DMS79 treated with DMSO at 0.1 percent for 48 hours (cell line): ENCODE measurements at regions not wholly inside any gene's neighbourhood (a gene's known extent, or its start where the extent isn't known, plus 50 kb on each side); places are given as distances from the start of the nearest gene placed in this dataset.

Experiments
- DNase-seq: peaks from one replicate; lab custom pipeline; 2025; lab: John Stamatoyannopoulos, UW

GRCh38 chr2:219692521-219692920 is 65.1 kb downstream of the SLC4A3 start:
- no peak for DNase-seq

- DNase-seq: no peak
These were observed 67.8 kb downstream of the SLC4A3 start for GRCh38 chr2:219695145-219695709.

- DNase-seq: no peak
These were observed 70.6 kb downstream of the SLC4A3 start for GRCh38 chr2:219697811-219698747.

GRCh38 chr2:219698748-219699439 is 71.5 kb downstream of the SLC4A3 start:
- DNase-seq: peak; percentile 71

GRCh38 chr2:219699440-219699821 is 72.0 kb downstream of the SLC4A3 start:
- no peak for DNase-seq

GRCh38 chr2:219701847-219702634 is 74.6 kb downstream of the SLC4A3 start:
- no peak for DNase-seq

- no peak for DNase-seq
These were observed 75.5 kb downstream of the SLC4A3 start for GRCh38 chr2:219702796-219703545.

- DNase-seq: no peak
These were observed 77.4 kb downstream of the SLC4A3 start for GRCh38 chr2:219704878-219705277.

GRCh38 chr2:219706823-219707281 is 79.4 kb downstream of the SLC4A3 start:
- no peak for DNase-seq

- DNase-seq: no peak
These were observed 80.3 kb downstream of the SLC4A3 start for GRCh38 chr2:219707496-219708285.

- DNase-seq: no peak
These were observed 81.9 kb downstream of the SLC4A3 start for GRCh38 chr2:219709331-219709761.

- no peak for DNase-seq
These were observed 85.7 kb downstream of the SLC4A3 start for GRCh38 chr2:219713110-219713509.

- DNase-seq: no peak
These were observed 87.4 kb downstream of the SLC4A3 start for GRCh38 chr2:219714681-219715400.

GRCh38 chr2:219718066-219718465 is 90.6 kb downstream of the SLC4A3 start:
- DNase-seq: no peak

GRCh38 chr2:219719521-219719920 is 92.1 kb downstream of the SLC4A3 start:
- no peak for DNase-seq

GRCh38 chr2:219720956-219721355 is 93.5 kb downstream of the SLC4A3 start:
- no peak for DNase-seq

- DNase-seq: no peak
These were observed 94.9 kb downstream of the SLC4A3 start for GRCh38 chr2:219722276-219722879.

- DNase-seq: no peak
These were observed 95.9 kb downstream of the SLC4A3 start for GRCh38 chr2:219723311-219723710.

- DNase-seq: no peak
These were observed 97.2 kb downstream of the SLC4A3 start for GRCh38 chr2:219724628-219725027.
